ENCODE measurements at regions not wholly inside any gene's neighbourhood (a gene's known extent, or its start where the extent isn't known, plus 50 kb on each side); places are given as distances from the start of the nearest gene placed in this dataset.

- TF ChIP-seq CTCF (IDR thresholded peaks at IDR 0.05; ENCODE audit: insufficient read depth, low read length) (no peak), REST (IDR thresholded peaks at IDR 0.05; ENCODE audit: insufficient replicate concordance, low read depth) (no peak), GABPA (IDR thresholded peaks at IDR 0.05; ENCODE audit: low read depth) (no peak), POLR2AphosphoS5 (IDR thresholded peaks at IDR 0.05; ENCODE audit: low read depth) (no peak), SPI1 (IDR thresholded peaks at IDR 0.05; ENCODE audit: borderline replicate concordance, low read depth) (no peak)
Observed at GRCh38 chr12:40172879-40173278, 51.9 kb upstream of the LRRK2 start.
